OCI-LY7 (cell line): ENCODE measurements at regions not wholly inside any gene's neighbourhood (a gene's known extent, or its start where the extent isn't known, plus 50 kb on each side); places are given as distances from the start of the nearest gene placed in this dataset.

Experiments used
- EZH2phosphoT487 ChIP-seq: fragments of 200-600 bp; sonication (generic); IDR thresholded peaks from 2 replicates; pipeline ENCODE4 v1.6.1; 2018; ENCODE audit warnings: low read depth, borderline replicate concordance, mild to moderate bottlenecking, mixed run types, antibody characterized with exemption, low read length, moderate library complexity, mixed read lengths
- TF ChIP-seq, protein P1 (sequence below): fragments of 200-600 bp; sonication (generic); conservative IDR thresholded peaks from 2 replicates; pipeline ENCODE4 v1.5.1; 2014; ENCODE audit warnings: mild to moderate bottlenecking, antibody characterized with exemption, low read length, moderate library complexity, mixed read lengths

DNA sequence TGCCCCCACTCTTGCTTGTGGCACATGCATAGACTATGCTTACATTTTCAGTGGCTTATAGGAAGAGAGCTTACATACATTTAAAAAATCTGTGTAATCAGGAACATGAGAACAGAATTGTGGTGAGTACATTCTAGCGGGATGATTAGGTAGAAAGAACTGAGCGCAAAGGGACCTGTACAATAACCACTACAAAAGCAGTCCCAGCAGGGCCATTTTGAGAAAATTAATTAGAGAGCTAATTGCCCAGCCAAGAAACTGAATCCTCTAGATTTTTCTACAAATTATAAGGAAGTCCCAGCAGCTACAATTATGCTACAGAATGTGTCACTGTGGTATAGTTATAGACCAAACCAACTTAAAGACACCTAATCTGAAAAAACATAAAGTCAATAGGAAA, 105.6 kb upstream of the TNFAIP3 start:
- TF ChIP-seq, protein P1, sequence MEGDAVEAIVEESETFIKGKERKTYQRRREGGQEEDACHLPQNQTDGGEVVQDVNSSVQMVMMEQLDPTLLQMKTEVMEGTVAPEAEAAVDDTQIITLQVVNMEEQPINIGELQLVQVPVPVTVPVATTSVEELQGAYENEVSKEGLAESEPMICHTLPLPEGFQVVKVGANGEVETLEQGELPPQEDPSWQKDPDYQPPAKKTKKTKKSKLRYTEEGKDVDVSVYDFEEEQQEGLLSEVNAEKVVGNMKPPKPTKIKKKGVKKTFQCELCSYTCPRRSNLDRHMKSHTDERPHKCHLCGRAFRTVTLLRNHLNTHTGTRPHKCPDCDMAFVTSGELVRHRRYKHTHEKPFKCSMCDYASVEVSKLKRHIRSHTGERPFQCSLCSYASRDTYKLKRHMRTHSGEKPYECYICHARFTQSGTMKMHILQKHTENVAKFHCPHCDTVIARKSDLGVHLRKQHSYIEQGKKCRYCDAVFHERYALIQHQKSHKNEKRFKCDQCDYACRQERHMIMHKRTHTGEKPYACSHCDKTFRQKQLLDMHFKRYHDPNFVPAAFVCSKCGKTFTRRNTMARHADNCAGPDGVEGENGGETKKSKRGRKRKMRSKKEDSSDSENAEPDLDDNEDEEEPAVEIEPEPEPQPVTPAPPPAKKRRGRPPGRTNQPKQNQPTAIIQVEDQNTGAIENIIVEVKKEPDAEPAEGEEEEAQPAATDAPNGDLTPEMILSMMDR, result no peak
- no peak for TF ChIP-seq EZH2phosphoT487
